SK-N-MC (cell line): ENCODE measurements at regions not wholly inside any gene's neighbourhood (a gene's known extent, or its start where the extent isn't known, plus 50 kb on each side); places are given as distances from the start of the nearest gene placed in this dataset.

Source experiments
- EZH2 ChIP-seq: fragments of 200-600 bp; sonication (generic); IDR thresholded peaks from one replicate; pipeline ENCODE4 v1.6.1; 2017; ENCODE audit warnings: antibody characterized with exemption
- FOXP2 ChIP-seq: optimal IDR thresholded peaks from 2 replicates; pipeline ENCODE3; 2011; ENCODE audit warnings: mild to moderate bottlenecking, moderate library complexity; ENCODE audit not compliant: insufficient read depth; ENCODE audit errors: extremely low read length, control extremely low read depth
- POLR2AphosphoS5 ChIP-seq: IDR thresholded peaks from 2 replicates; pipeline ENCODE4 v1.6.1; 2012; ENCODE audit warnings: mild to moderate bottlenecking, low read depth, low read length, borderline replicate concordance

DNA sequence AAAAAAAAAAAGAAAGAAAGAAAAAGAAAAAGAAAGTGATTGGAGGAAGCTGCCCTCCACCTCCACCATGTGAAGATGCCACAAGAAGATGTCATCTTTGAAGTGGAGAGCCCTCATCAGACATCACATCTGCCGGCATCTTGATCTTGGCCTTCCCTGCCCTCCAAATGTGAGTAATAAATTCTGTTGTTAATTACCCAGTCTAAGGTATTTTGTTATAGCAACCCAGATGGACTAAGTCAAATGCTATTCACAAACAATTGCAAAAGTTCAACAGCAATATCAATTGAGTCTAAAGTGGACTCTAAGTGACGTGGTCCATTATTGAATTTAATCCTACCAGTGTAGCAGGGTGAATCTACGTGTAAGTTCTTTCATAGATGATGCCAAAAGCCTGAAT is 55.9 kb upstream of the NUP160 start:
- no peak for TF ChIP-seq EZH2
- TF ChIP-seq POLR2AphosphoS5 = no peak
- no peak for TF ChIP-seq FOXP2
